ENCODE measurements at regions not wholly inside any gene's neighbourhood (a gene's known extent, or its start where the extent isn't known, plus 50 kb on each side); places are given as distances from the start of the nearest gene placed in this dataset.

GRCh38 chr6:41404182-41404845 is 68.9 kb downstream of the NCR2 start:
- H3K4me3 ChIP-seq (ENCODE audit: low read depth, low read length), result no peak overlapping the region
- H3K27ac ChIP-seq (ENCODE audit: extremely low read depth, low read depth, low read length), result no peak overlapping the region
- no peaks in the 10 kb centered on the region for H3K9me3 ChIP-seq (ENCODE audit: control insufficient read depth, insufficient read depth, low read depth, low read length)
- no peaks in the 10 kb centered on the region for H3K4me1 ChIP-seq (ENCODE audit: control insufficient read depth, insufficient read depth, low read length)
- CTCF ChIA-PET, result interaction anchor here (0.6 to 1.0 kb wide), 5 partner anchors 36 to 1002 kb away, joined by 3 to 4 read pairs (median 3); no protein-coding TSS in a partner anchor
- TF ChIP-seq INSM2 (tag by site-specific recombination; IDR thresholded peaks at IDR 0.05) (no peak), PRDM10 (tag by site-specific recombination; IDR thresholded peaks at IDR 0.05) (no peak), ZNF121 (tag by site-specific recombination; IDR thresholded peaks at IDR 0.05) (no peak), GLI2 (tag by site-specific recombination; IDR thresholded peaks at IDR 0.05; ENCODE audit: borderline replicate concordance, low read depth) (no peak), ZBTB1 (tag by site-specific recombination; IDR thresholded peaks at IDR 0.05) (no peak), ZNF473 (tag by site-specific recombination; IDR thresholded peaks at IDR 0.05) (no peak), ZNF76 (tag by site-specific recombination; IDR thresholded peaks at IDR 0.05; ENCODE audit: borderline replicate concordance, low read depth) (no peak), ZNF561 (tag by site-specific recombination; IDR thresholded peaks at IDR 0.05; ENCODE audit: borderline replicate concordance) (no peak), ZNF202 (tag by site-specific recombination; IDR thresholded peaks at IDR 0.05; ENCODE audit: borderline replicate concordance) (no peak), ZEB2 (tag by site-specific recombination; IDR thresholded peaks at IDR 0.05) (no peak), ZNF664 (tag by site-specific recombination; IDR thresholded peaks at IDR 0.05) (no peak), GLI4 (tag by site-specific recombination; IDR thresholded peaks at IDR 0.05) (no peak), PRDM4 (tag by site-specific recombination; IDR thresholded peaks at IDR 0.05) (no peak), SP3 (tag by site-specific recombination; IDR thresholded peaks at IDR 0.05) (no peak), TRIM28 (IDR thresholded peaks at IDR 0.05; ENCODE audit: borderline replicate concordance, low read length) (no peak), ZNF366 (tag by site-specific recombination; conservative IDR thresholded peaks at IDR 0.05) (no peak), ZNF221 (tag by site-specific recombination; IDR thresholded peaks at IDR 0.05; ENCODE audit: borderline replicate concordance) (no peak), ZNF26 (tag by site-specific recombination; IDR thresholded peaks at IDR 0.05) (no peak)
- H3K36me3 ChIP-seq (ENCODE audit: control insufficient read depth in 2 of 2, insufficient read depth in 1 of 2, low read length in 2 of 2), result no peaks in the 10 kb centered on the region
- POLR2A ChIA-PET, result no interaction called here
